GM13977 (cell line): ENCODE measurements at regions not wholly inside any gene's neighbourhood (a gene's known extent, or its start where the extent isn't known, plus 50 kb on each side); places are given as distances from the start of the nearest gene placed in this dataset.

Source experiments
- DNase-seq: peaks from one replicate; pipeline ENCODE4 v3.0.0; 2012; ENCODE audit warnings: low spot score
- in situ Hi-C: fragments of 300-500 bp; cut with MboI; formaldehyde crosslinking; loops from one replicate; pipeline ENCODE4 v1.12.0; 2022; ENCODE audit warnings: low sequenced_read_pairs, low pct_unique_long_range_greater_than_20kb, mixed read lengths, inconsistent platforms; ENCODE audit not compliant: unreplicated experiment
- TF ChIP-seq, protein P1 (sequence below): IDR thresholded peaks from 2 replicates; pipeline ENCODE4 v1.5.1; 2012; ENCODE audit warnings: mild to moderate bottlenecking, control low read depth; ENCODE audit not compliant: insufficient read depth; ENCODE audit errors: extremely low read depth, missing control alignments

GRCh38 chr6:10268111-10268510 lies 146.8 kb downstream of the TFAP2A start:
- TF ChIP-seq, protein P1, sequence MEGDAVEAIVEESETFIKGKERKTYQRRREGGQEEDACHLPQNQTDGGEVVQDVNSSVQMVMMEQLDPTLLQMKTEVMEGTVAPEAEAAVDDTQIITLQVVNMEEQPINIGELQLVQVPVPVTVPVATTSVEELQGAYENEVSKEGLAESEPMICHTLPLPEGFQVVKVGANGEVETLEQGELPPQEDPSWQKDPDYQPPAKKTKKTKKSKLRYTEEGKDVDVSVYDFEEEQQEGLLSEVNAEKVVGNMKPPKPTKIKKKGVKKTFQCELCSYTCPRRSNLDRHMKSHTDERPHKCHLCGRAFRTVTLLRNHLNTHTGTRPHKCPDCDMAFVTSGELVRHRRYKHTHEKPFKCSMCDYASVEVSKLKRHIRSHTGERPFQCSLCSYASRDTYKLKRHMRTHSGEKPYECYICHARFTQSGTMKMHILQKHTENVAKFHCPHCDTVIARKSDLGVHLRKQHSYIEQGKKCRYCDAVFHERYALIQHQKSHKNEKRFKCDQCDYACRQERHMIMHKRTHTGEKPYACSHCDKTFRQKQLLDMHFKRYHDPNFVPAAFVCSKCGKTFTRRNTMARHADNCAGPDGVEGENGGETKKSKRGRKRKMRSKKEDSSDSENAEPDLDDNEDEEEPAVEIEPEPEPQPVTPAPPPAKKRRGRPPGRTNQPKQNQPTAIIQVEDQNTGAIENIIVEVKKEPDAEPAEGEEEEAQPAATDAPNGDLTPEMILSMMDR = no peak
- in situ Hi-C loops = no loop called here
- DNase-seq = no peak

- DNase-seq = no peak
- TF ChIP-seq, protein P1 = no peak
- in situ Hi-C loops = no loop called here
Observed at GRCh38 chr6:10266462-10266861, 148.4 kb downstream of the TFAP2A start.

- in situ Hi-C loops = no loop called here
- DNase-seq = no peak
- TF ChIP-seq, protein P1 = no peak
Observed at GRCh38 chr6:10266061-10266460, 148.8 kb downstream of the TFAP2A start.

GRCh38 chr6:10262505-10262904 lies 152.4 kb downstream of the TFAP2A start:
- in situ Hi-C loops = no loop called here
- no peak for DNase-seq
- TF ChIP-seq, protein P1 = no peak

GRCh38 chr6:10259671-10260070 lies 155.2 kb downstream of the TFAP2A start:
- TF ChIP-seq, protein P1 = no peak
- no peak for DNase-seq
- in situ Hi-C loops = no loop called here

DNA sequence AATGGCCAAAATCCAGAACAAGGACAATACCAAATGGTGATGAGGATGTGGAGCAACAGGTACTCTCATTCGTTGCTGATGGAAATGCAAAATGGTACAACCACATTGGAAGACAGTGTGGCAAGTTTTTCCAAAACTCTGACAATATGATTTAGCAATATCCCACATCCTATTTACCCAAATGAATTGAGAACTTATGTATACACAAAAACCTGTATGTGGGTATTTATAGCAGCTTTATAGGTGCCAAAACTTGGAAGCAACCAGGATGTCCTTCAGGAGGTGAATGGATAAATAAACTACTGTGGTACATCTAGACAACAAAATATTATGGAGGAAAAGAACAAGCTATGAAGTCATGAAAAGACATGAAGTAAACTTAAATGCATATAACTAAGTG lies 156.5 kb downstream of the TFAP2A start:
- TF ChIP-seq, protein P1 = no peak
- DNase-seq = no peak
- in situ Hi-C loops = no loop called here

DNA sequence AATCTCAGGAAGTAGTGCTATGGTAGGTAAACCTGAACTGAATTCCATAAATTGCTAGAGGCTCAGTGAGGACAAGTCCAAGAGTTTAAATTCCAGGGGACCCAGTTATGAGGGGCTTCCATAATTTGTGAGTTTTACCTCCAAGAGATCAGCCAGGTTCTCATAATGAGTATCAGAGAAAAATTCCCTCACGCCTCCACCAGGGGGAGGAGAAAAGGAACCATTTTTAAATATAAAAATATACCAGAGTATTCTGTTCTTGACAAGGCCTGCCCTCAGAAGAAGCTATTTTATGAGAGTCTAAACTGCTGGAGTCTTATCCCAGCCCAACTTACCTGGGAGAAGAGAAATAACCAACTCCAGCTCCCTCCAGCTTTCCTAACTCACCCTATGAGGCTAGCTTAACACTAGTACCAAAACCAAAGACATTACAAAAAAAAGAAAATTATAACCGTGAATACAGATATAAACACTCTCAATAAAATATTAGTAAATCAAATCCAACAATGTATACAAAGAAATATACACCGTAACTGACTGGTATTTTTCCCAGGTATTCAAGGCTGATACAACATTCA lies 158.7 kb downstream of the TFAP2A start:
- TF ChIP-seq, protein P1 = peak; percentile 49
- peak; percentile 11 for DNase-seq
- in situ Hi-C loops = no loop called here
